ENCODE measurements at regions not wholly inside any gene's neighbourhood (a gene's known extent, or its start where the extent isn't known, plus 50 kb on each side); places are given as distances from the start of the nearest gene placed in this dataset.
"Not testable (repeated sequence)": the region's sequence is repeated elsewhere in the genome, so short reads cannot be mapped to it uniquely, and the experiment has no call there.

GRCh38 chr1:157231846-157232525 is 93.8 kb upstream of the ETV3 start:
- DNase-seq (ENCODE audit: low read depth in 1 of 2, low spot score in 1 of 2): no peak

- no peak for DNase-seq (ENCODE audit: low read depth in 1 of 2, low spot score in 1 of 2)
These were observed 92.3 kb upstream of the ETV3 start for GRCh38 chr1:157230500-157230899.

GRCh38 chr1:157227700-157228099 is 89.5 kb upstream of the ETV3 start:
- no peak for DNase-seq (ENCODE audit: low read depth in 1 of 2, low spot score in 1 of 2)

GRCh38 chr1:157226739-157227138 is 88.5 kb upstream of the ETV3 start:
- no peak for DNase-seq (ENCODE audit: low read depth in 1 of 2, low spot score in 1 of 2)

GRCh38 chr1:157219600-157219999 is 81.4 kb upstream of the ETV3 start:
- DNase-seq (ENCODE audit: low read depth in 1 of 2, low spot score in 1 of 2): no peak

- DNase-seq (ENCODE audit: low read depth in 1 of 2, low spot score in 1 of 2): no peak
These were observed 81.0 kb upstream of the ETV3 start for GRCh38 chr1:157219182-157219581.

- no peak for DNase-seq (ENCODE audit: low read depth in 1 of 2, low spot score in 1 of 2)
These were observed 80.5 kb upstream of the ETV3 start for GRCh38 chr1:157218671-157219070.

- DNase-seq (ENCODE audit: low read depth in 1 of 2, low spot score in 1 of 2): no peak
These were observed 79.3 kb upstream of the ETV3 start for GRCh38 chr1:157217486-157217885.

- no peak for DNase-seq (ENCODE audit: low read depth in 1 of 2, low spot score in 1 of 2)
These were observed 75.6 kb upstream of the ETV3 start for GRCh38 chr1:157213836-157214235.

- no peak for DNase-seq (ENCODE audit: low read depth in 1 of 2, low spot score in 1 of 2)
These were observed 71.3 kb upstream of the ETV3 start for GRCh38 chr1:157209514-157209913.

- not testable (repeated sequence) for DNase-seq (ENCODE audit: low read depth in 1 of 2, low spot score in 1 of 2)
These were observed 67.8 kb upstream of the ETV3 start for GRCh38 chr1:157205982-157206381.

GRCh38 chr1:157203166-157203565 is 65.0 kb upstream of the ETV3 start:
- DNase-seq (ENCODE audit: low read depth in 1 of 2, low spot score in 1 of 2): no peak

- DNase-seq (ENCODE audit: low read depth in 1 of 2, low spot score in 1 of 2): no peak
These were observed 64.1 kb upstream of the ETV3 start for GRCh38 chr1:157202331-157202730.

GRCh38 chr1:157201767-157202166 is 63.6 kb upstream of the ETV3 start:
- no peak for DNase-seq (ENCODE audit: low read depth in 1 of 2, low spot score in 1 of 2)

GRCh38 chr1:157200451-157200850 is 62.3 kb upstream of the ETV3 start:
- DNase-seq (ENCODE audit: low read depth in 1 of 2, low spot score in 1 of 2): no peak

GRCh38 chr1:157199421-157199755 is 61.2 kb upstream of the ETV3 start:
- DNase-seq (ENCODE audit: low read depth in 1 of 2, low spot score in 1 of 2): no peak

GRCh38 chr1:157198619-157199420 is 60.6 kb upstream of the ETV3 start:
- DNase-seq (ENCODE audit: low read depth in 1 of 2, low spot score in 1 of 2): no peak

- no peak for DNase-seq (ENCODE audit: low read depth in 1 of 2, low spot score in 1 of 2)
These were observed 59.8 kb upstream of the ETV3 start for GRCh38 chr1:157197906-157198435.

GRCh38 chr1:157196670-157197456 is 58.7 kb upstream of the ETV3 start:
- DNase-seq (ENCODE audit: low read depth in 1 of 2, low spot score in 1 of 2): not testable (repeated sequence)

- DNase-seq (ENCODE audit: low read depth in 1 of 2, low spot score in 1 of 2): no peak
These were observed 58.0 kb upstream of the ETV3 start for GRCh38 chr1:157196245-157196543.

GRCh38 chr1:157195521-157196244 is 57.5 kb upstream of the ETV3 start:
- no peak for DNase-seq (ENCODE audit: low read depth in 1 of 2, low spot score in 1 of 2)
